SK-MEL-5 (cell line): ENCODE measurements at regions not wholly inside any gene's neighbourhood (a gene's known extent, or its start where the extent isn't known, plus 50 kb on each side); places are given as distances from the start of the nearest gene placed in this dataset.

ENCODE experiments used
- DNase-seq: peaks from one replicate; pipeline ENCODE4 v3.0.0-alpha.2; 2016; ENCODE audit warnings: low read depth, low spot score
- in situ Hi-C: cut with HindIII; loops from 2 replicates; pipeline ENCODE4 v1.10.0; 2016; ENCODE audit warnings: low sequenced_read_pairs, high pct_unique_total_duplicates, low pct_unique_long_range_greater_than_20kb

GRCh38 chr20:6870559-6870958 is 103.1 kb downstream of the BMP2 start:
- no peak for DNase-seq
- in situ Hi-C loops: no loop called here

- in situ Hi-C loops: no loop called here
- no peak for DNase-seq
These were observed 110.1 kb downstream of the BMP2 start for GRCh38 chr20:6877633-6878032.

- no peak for DNase-seq
- in situ Hi-C loops: no loop called here
These were observed 115.2 kb downstream of the BMP2 start for GRCh38 chr20:6882561-6883291.

GRCh38 chr20:6884114-6884513 is 116.6 kb downstream of the BMP2 start:
- in situ Hi-C loops: no loop called here
- DNase-seq: no peak

- in situ Hi-C loops: no loop called here
- DNase-seq: no peak
These were observed 118.7 kb downstream of the BMP2 start for GRCh38 chr20:6886065-6886729.

- in situ Hi-C loops: no loop called here
- DNase-seq: no peak
These were observed 120.5 kb downstream of the BMP2 start for GRCh38 chr20:6887966-6888365.

GRCh38 chr20:6888736-6889395 is 121.4 kb downstream of the BMP2 start:
- no peak for DNase-seq
- in situ Hi-C loops: no loop called here

GRCh38 chr20:6892724-6893123 is 125.2 kb downstream of the BMP2 start:
- DNase-seq: no peak
- in situ Hi-C loops: no loop called here

- no peak for DNase-seq
- in situ Hi-C loops: no loop called here
These were observed 131.4 kb downstream of the BMP2 start for GRCh38 chr20:6898928-6899327.

- no peak for DNase-seq
- in situ Hi-C loops: no loop called here
These were observed 139.4 kb downstream of the BMP2 start for GRCh38 chr20:6906871-6907270.

- in situ Hi-C loops: no loop called here
- no peak for DNase-seq
These were observed 141.2 kb downstream of the BMP2 start for GRCh38 chr20:6908673-6909072.

GRCh38 chr20:6909608-6910007 is 142.1 kb downstream of the BMP2 start:
- in situ Hi-C loops: no loop called here
- DNase-seq: no peak

GRCh38 chr20:6914986-6915385 is 147.5 kb downstream of the BMP2 start:
- DNase-seq: no peak
- in situ Hi-C loops: no loop called here

GRCh38 chr20:6916938-6917337 is 149.5 kb downstream of the BMP2 start:
- DNase-seq: no peak
- in situ Hi-C loops: no loop called here

- in situ Hi-C loops: no loop called here
- no peak for DNase-seq
These were observed 152.4 kb downstream of the BMP2 start for GRCh38 chr20:6919792-6920468.

- no peak for DNase-seq
- in situ Hi-C loops: no loop called here
These were observed 153.6 kb downstream of the BMP2 start for GRCh38 chr20:6920991-6921613.

GRCh38 chr20:6921717-6922386 is 154.4 kb downstream of the BMP2 start:
- DNase-seq: no peak
- in situ Hi-C loops: no loop called here
